Effector CD4-positive, alpha-beta T cell (primary cell): ENCODE measurements at regions not wholly inside any gene's neighbourhood (a gene's known extent, or its start where the extent isn't known, plus 50 kb on each side); places are given as distances from the start of the nearest gene placed in this dataset.
"Not testable (repeated sequence)": the region's sequence is repeated elsewhere in the genome, so short reads cannot be mapped to it uniquely, and the experiment has no call there.

ENCODE experiments used
- DNase-seq: peaks from one replicate; pipeline ENCODE4 v3.0.0-alpha.2; 2020

- no peak for DNase-seq
Measured at GRCh38 chr5:101159006-101159405, 255.9 kb upstream of the ST8SIA4 start.

- DNase-seq: no peak
Measured at GRCh38 chr5:101153526-101153925, 250.4 kb upstream of the ST8SIA4 start.

- DNase-seq: no peak
Measured at GRCh38 chr5:101143526-101143925, 240.4 kb upstream of the ST8SIA4 start.

- no peak for DNase-seq
Measured at GRCh38 chr5:101142102-101142501, 239.0 kb upstream of the ST8SIA4 start.

- no peak for DNase-seq
Measured at GRCh38 chr5:101136454-101136853, 233.4 kb upstream of the ST8SIA4 start.

GRCh38 chr5:101123363-101123762, 220.3 kb upstream of the ST8SIA4 start:
- DNase-seq: no peak

- DNase-seq: no peak
Measured at GRCh38 chr5:101112645-101113044, 209.6 kb upstream of the ST8SIA4 start.

- no peak for DNase-seq
Measured at GRCh38 chr5:101103874-101104273, 200.8 kb upstream of the ST8SIA4 start.

- no peak for DNase-seq
Measured at GRCh38 chr5:101102506-101102905, 199.4 kb upstream of the ST8SIA4 start.

GRCh38 chr5:101091902-101092301, 188.8 kb upstream of the ST8SIA4 start:
- DNase-seq: no peak

GRCh38 chr5:101084353-101084752, 181.3 kb upstream of the ST8SIA4 start:
- no peak for DNase-seq

GRCh38 chr5:101080462-101081240, 177.6 kb upstream of the ST8SIA4 start:
- no peak for DNase-seq

- no peak for DNase-seq
Measured at GRCh38 chr5:101068298-101068697, 165.2 kb upstream of the ST8SIA4 start.

GRCh38 chr5:101067429-101067828, 164.3 kb upstream of the ST8SIA4 start:
- DNase-seq: no peak

- no peak for DNase-seq
Measured at GRCh38 chr5:101062902-101063301, 159.8 kb upstream of the ST8SIA4 start.

GRCh38 chr5:101047181-101047580, 144.1 kb upstream of the ST8SIA4 start:
- DNase-seq: no peak

- no peak for DNase-seq
Measured at GRCh38 chr5:101045689-101046088, 142.6 kb upstream of the ST8SIA4 start.

GRCh38 chr5:101040002-101040401, 136.9 kb upstream of the ST8SIA4 start:
- DNase-seq: not testable (repeated sequence)

- DNase-seq: no peak
Measured at GRCh38 chr5:101036778-101037177, 133.7 kb upstream of the ST8SIA4 start.

- DNase-seq: no peak
Measured at GRCh38 chr5:101035425-101035824, 132.3 kb upstream of the ST8SIA4 start.

- no peak for DNase-seq
Measured at GRCh38 chr5:101024299-101024698, 121.2 kb upstream of the ST8SIA4 start.

- no peak for DNase-seq
Measured at GRCh38 chr5:101018299-101018698, 115.2 kb upstream of the ST8SIA4 start.

GRCh38 chr5:101012880-101013279, 109.8 kb upstream of the ST8SIA4 start:
- no peak for DNase-seq

- DNase-seq: no peak
Measured at GRCh38 chr5:101009758-101010519, 106.9 kb upstream of the ST8SIA4 start.
